ENCODE measurements at regions not wholly inside any gene's neighbourhood (a gene's known extent, or its start where the extent isn't known, plus 50 kb on each side); places are given as distances from the start of the nearest gene placed in this dataset.
A peak's percentile ranks its signal among the peaks of the same experiment; 100 is the strongest.

DNA sequence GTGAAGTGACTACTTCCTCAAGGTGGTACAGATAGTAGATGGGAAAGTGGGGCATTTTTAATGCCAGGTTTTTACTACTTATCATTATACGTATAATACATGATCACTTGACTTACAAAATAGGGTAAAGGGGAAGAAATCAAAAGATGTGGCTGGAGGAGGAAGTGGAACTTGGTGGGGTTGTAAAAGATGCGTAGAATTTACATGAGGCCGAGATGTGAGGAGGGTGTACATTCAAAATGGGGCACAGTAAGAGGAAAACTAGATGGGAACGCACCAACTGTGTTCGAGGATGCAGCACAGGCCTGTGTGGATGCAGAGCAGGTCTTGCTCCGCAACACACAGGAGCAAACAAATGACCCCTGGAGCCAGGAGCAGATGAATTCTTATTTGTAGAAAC is 403.3 kb downstream of the TXNL1 start:
- Histone ChIP-seq H3K36me3 (no peaks in the 10 kb centered on the region), H3K27ac (no peak overlapping the region), H3K9me3 (no peaks in the 10 kb centered on the region), H3K27me3 (no peaks in the 10 kb centered on the region), H3K4me3 (no peak overlapping the region), H3K4me1 (no peaks in the 10 kb centered on the region)
- ATAC-seq (no peak), FAIRE-seq (no peak), DNase-seq (no peak)
- intact Hi-C loops (cut with DNase I): no loop called here
- 81 to 91% methylated on average over 6 of the region's 6 CpGs for WGBS, 2 donors
- TF ChIP-seq CTCF (IDR thresholded peaks at IDR 0.05): no peak

- DNase-seq (no peak), FAIRE-seq (peak; percentile 72), ATAC-seq (peak in 3 of 4 donors; percentile 24 to 75 (median 67))
- intact Hi-C loops (cut with DNase I): no loop called here
- 75 to 80% methylated on average over 2 of the region's 2 CpGs for WGBS, 2 donors
- no peaks in the 10 kb centered on the region for H3K27me3 ChIP-seq
- no peak for TF ChIP-seq CTCF (IDR thresholded peaks at IDR 0.05)
- no peak overlapping the region for H3K4me3 ChIP-seq
- H3K27ac ChIP-seq: no peak overlapping the region
- no peaks in the 10 kb centered on the region for H3K4me1 ChIP-seq
- H3K36me3 ChIP-seq: no peaks in the 10 kb centered on the region
- no peaks in the 10 kb centered on the region for H3K9me3 ChIP-seq
Measured at GRCh38 chr18:56233595-56233994, 404.8 kb downstream of the TXNL1 start.

DNA sequence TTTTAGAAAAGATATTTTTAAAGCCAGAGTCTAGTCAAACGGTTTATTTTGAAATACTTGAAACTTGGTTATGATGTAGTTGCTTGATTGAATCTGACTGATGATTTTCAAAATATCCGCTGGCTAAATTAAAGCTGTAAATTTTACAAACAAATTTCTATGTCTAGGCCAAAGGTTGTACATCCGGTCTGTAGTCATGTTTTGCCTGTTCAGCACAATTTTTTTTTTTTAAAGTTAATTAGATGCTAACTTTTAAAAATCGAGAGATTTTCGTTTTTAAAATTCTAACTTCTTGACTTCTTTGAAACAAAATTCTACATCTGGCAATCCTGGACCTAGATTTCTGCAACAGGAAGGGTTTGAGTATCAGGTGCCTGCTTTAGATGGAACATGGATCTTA is 412.4 kb downstream of the TXNL1 start:
- Histone ChIP-seq H3K9me3 (no peaks in the 10 kb centered on the region), H3K4me1 (peaks cover 0 to 3% (median under 1%) of the 10 kb centered on the region in 3 donors), H3K27ac (no peak overlapping the region), H3K4me3 (no peak overlapping the region), H3K27me3 (no peaks in the 10 kb centered on the region), H3K36me3 (no peaks in the 10 kb centered on the region)
- no peak for DNase-seq
- 78 to 83% methylated on average over 5 of the region's 5 CpGs for WGBS, 2 donors
- no peak for ATAC-seq
- no peak for TF ChIP-seq CTCF (IDR thresholded peaks at IDR 0.05)
- no peak for FAIRE-seq
- intact Hi-C loops (cut with DNase I): no loop called here

DNA sequence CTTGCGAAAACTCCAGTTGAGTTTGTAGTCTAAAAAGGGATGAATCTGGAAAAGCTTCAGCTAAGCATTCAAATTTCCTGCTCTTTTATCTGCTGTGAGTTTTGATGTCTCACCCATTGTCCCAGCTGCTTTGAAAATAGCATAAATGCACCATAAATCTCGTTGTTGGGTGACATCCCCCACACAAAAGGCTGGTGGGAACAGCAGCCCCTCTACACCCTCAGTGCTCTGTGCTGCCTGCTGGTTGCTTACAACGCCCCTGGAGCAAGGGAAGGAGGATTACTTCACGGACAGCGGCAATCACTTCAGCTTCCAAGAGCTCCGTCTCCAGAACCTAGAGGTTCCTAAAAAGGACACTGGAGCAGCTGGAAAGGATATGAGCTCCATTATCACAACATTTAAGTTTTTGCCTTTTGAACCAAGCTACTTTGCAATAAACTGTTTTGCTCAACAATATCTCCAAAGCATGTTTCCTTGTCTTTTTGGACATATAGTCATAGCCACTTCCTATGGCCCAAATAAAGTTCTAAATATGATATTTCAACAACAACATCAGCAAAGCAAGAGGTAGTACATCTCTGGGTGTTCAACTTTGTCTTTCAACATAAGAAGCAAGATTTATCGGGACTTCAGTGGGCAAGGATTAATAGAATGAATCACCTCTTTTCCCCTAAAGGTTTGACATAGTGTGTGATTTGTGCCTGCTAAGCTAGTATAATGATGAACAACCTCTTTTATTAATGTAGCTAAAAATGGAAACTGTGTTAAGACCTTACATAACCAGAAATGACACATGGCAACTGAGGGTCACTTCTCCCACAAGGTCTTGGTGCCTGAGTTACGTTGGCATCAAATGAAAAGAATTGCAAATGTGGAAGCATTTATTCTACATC is 413.5 kb downstream of the TXNL1 start:
- ATAC-seq (no peak), DNase-seq (no peak), FAIRE-seq (no peak)
- no peaks in the 10 kb centered on the region for H3K27me3 ChIP-seq
- H3K9me3 ChIP-seq: no peaks in the 10 kb centered on the region
- no peak for TF ChIP-seq CTCF (IDR thresholded peaks at IDR 0.05)
- WGBS, 2 donors: 86 to 92% methylated on average over 8 of the region's 8 CpGs
- intact Hi-C loops (cut with DNase I): no loop called here
- peaks cover 3 to 7% (median 3%) of the 10 kb centered on the region in 3 donors for H3K4me1 ChIP-seq
- H3K4me3 ChIP-seq: no peak overlapping the region
- no peak overlapping the region for H3K27ac ChIP-seq
- H3K36me3 ChIP-seq: no peaks in the 10 kb centered on the region

Measured in pancreas (tissue), 10 donors.